ENCODE measurements at regions not wholly inside any gene's neighbourhood (a gene's known extent, or its start where the extent isn't known, plus 50 kb on each side); places are given as distances from the start of the nearest gene placed in this dataset.

DNA sequence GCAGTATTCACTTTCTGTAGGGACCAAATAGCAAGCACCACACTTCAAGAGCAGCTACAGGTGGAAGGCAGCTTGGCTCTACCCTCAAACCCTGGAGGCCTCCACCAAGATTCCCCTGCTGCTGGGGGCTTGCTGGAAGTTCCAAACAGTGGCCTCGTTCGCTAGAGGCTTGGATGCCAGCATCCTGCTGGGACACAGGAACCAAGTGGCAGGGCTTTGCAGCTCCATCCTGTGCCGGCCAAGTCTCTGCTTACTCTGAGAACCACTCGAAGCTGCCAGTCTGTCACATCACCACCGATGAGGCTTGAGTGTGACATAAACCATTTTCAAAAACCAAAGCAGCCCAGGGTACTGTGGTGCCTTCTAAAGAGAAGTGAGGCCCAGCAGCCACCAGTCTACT is 69.2 kb upstream of the UNC5B start:
- ATAC-seq (no peak), DNase-seq (ENCODE audit: low read depth, low spot score) (no peak)
- H3K4me1 ChIP-seq (ENCODE audit: control insufficient read depth, insufficient read depth, low read length), result no peaks in the 10 kb centered on the region
- BruUV-seq (replicated peaks), result no TSS peak
- in situ Hi-C loops (cut with HindIII; ENCODE audit: low pct_unique_long_range_greater_than_20kb, low sequenced_read_pairs), result no loop called here
- no peak overlapping the region for H3K4me3 ChIP-seq (ENCODE audit: low read depth in 2 of 2, low read length in 2 of 2)
- no peak for TF ChIP-seq TCF7L2 (IDR thresholded peaks at IDR 0.05; ENCODE audit: low read depth, low read length)
- TF ChIP-seq CTCF (IDR thresholded peaks at IDR 0.05), result no peak
- TF ChIP-seq REST (IDR thresholded peaks at IDR 0.05; ENCODE audit: insufficient read depth in 1 of 2, low read depth in 2 of 2, low read length in 1 of 2), result no peak
- TF ChIP-seq SIN3A (IDR thresholded peaks at IDR 0.05; ENCODE audit: borderline replicate concordance, insufficient read depth, low read depth, low read length), result no peak
- no peak for TF ChIP-seq POLR2AphosphoS5 (IDR thresholded peaks at IDR 0.05; ENCODE audit: low read depth, low read length)
- no peaks in the 10 kb centered on the region for H3K36me3 ChIP-seq (ENCODE audit: control insufficient read depth, insufficient read depth, low read length)
- CTCF ChIA-PET, result no interaction called here
- peaks cover 45% of the 10 kb centered on the region for H3K27me3 ChIP-seq (ENCODE audit: control insufficient read depth, insufficient read depth, low read length)
- H3K9me3 ChIP-seq (ENCODE audit: control insufficient read depth, insufficient read depth, low read depth, low read length), result no peaks in the 10 kb centered on the region
- intact Hi-C loops (cut with micrococcal nuclease; ENCODE audit: unreplicated experiment), result no loop called here
- POLR2A ChIA-PET, result no interaction called here
- H3K27ac ChIP-seq (ENCODE audit: low read length), result no peak overlapping the region

DNA sequence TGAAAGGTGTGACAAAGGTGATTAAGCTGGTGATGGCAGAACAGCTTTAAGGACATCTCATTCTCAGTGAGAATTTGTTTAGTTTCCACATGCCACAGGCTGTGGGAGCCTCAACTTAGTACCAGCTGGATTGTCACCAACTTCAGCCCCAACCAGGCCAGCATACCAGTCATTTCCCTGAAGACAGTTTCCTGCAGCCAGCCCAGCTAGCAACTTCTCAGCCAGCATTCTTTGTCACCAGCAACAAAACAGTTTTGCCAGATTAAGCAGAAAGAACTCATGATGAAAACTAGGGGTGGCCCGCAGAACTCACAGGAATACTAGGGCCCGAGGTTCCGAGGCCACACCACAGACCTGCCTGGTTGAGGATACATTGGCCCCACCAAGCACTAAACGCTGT is 68.8 kb upstream of the UNC5B start:
- Histone ChIP-seq H3K27ac (ENCODE audit: low read length) (no peak overlapping the region), H3K9me3 (ENCODE audit: control insufficient read depth, insufficient read depth, low read depth, low read length) (no peaks in the 10 kb centered on the region), H3K27me3 (ENCODE audit: control insufficient read depth, insufficient read depth, low read length) (peaks cover 46% of the 10 kb centered on the region), H3K4me3 (ENCODE audit: low read depth in 2 of 2, low read length in 2 of 2) (no peak overlapping the region), H3K36me3 (ENCODE audit: control insufficient read depth, insufficient read depth, low read length) (no peaks in the 10 kb centered on the region), H3K4me1 (ENCODE audit: control insufficient read depth, insufficient read depth, low read length) (no peaks in the 10 kb centered on the region)
- no peak for ATAC-seq
- ChIA-PET CTCF (no interaction called here), POLR2A (no interaction called here)
- in situ Hi-C loops (cut with HindIII; ENCODE audit: low pct_unique_long_range_greater_than_20kb, low sequenced_read_pairs), result no loop called here
- no peak for DNase-seq (ENCODE audit: low read depth, low spot score)
- TF ChIP-seq SIN3A (IDR thresholded peaks at IDR 0.05; ENCODE audit: borderline replicate concordance, insufficient read depth, low read depth, low read length), result no peak
- no peak for TF ChIP-seq POLR2AphosphoS5 (IDR thresholded peaks at IDR 0.05; ENCODE audit: low read depth, low read length)
- no peak for TF ChIP-seq CTCF (IDR thresholded peaks at IDR 0.05)
- no peak for TF ChIP-seq TCF7L2 (IDR thresholded peaks at IDR 0.05; ENCODE audit: low read depth, low read length)
- TF ChIP-seq REST (IDR thresholded peaks at IDR 0.05; ENCODE audit: insufficient read depth in 1 of 2, low read depth in 2 of 2, low read length in 1 of 2), result no peak
- intact Hi-C loops (cut with micrococcal nuclease; ENCODE audit: unreplicated experiment), result no loop called here
- no TSS peak for BruUV-seq (replicated peaks)

Measured in Panc1 (cell line).